Adipocyte (in vitro differentiated cells): ENCODE measurements at regions not wholly inside any gene's neighbourhood (a gene's known extent, or its start where the extent isn't known, plus 50 kb on each side); places are given as distances from the start of the nearest gene placed in this dataset.

Experiments
- DNase-seq: peaks from one replicate; pipeline ENCODE4 v3.0.0-alpha.2; 2015; ENCODE audit warnings: low read depth
- H3K27me3 ChIP-seq: replicated peaks from 2 replicates; pipeline ENCODE4 v1.7.0; 2013; ENCODE audit warnings: mild to moderate bottlenecking, low read length, moderate library complexity; ENCODE audit not compliant: control insufficient read depth, insufficient read depth
- H3K36me3 ChIP-seq: 2 replicates; pipeline ENCODE4 v1.7.0; 2013; ENCODE audit warnings: low read length, mild to moderate bottlenecking, moderate library complexity; ENCODE audit not compliant: control insufficient read depth, insufficient read depth, severe bottlenecking
- H3K4me1 ChIP-seq: 2 replicates; pipeline ENCODE4 v1.7.0; 2013; ENCODE audit warnings: mild to moderate bottlenecking, low read length, moderate library complexity; ENCODE audit not compliant: control insufficient read depth, insufficient read depth
- H3K4me3 ChIP-seq: 2 replicates; pipeline ENCODE4 v1.7.0; 2013; ENCODE audit warnings: mild to moderate bottlenecking, low read length, moderate library complexity
- H3K9ac ChIP-seq: 2 replicates; pipeline ENCODE4 v1.7.0; 2013; ENCODE audit warnings: mild to moderate bottlenecking, low read length, moderate library complexity
- H3K9me3 ChIP-seq: 2 replicates; pipeline ENCODE4 v1.7.0; 2013; ENCODE audit warnings: mild to moderate bottlenecking, low read length, moderate library complexity; ENCODE audit not compliant: control insufficient read depth

DNA sequence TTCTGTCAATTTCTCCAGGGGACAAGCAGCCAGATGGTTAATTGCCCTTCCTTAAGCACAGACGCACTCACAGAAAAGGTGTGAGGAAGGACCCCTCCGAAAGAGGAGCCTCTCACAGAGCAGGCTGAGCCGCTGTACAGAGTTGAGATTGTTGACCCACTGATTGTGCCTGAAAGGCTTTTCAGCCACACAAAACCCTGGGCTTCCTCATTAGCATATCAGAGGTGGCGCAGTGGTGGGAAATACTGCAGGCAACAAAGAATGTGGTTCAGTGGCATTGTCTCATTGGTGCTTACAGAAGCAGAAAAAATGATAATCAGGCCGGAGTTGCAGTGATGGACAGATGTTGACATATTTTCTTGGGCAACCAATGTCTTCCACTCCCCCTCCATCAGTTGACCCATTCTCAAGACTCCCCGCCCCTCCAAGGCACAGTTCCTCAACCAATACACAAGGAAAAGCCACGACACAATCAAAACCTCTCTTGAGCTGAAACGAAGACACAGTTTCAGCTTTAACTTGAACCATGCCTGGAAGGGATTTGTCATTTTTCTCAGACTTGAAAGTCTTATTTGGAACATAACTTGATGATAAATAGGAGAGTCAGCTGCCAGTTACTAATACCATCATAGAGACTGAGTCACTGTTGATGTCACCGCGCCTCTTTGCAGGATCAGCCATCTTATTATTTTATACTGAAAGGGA lies 53.1 kb downstream of the ATXN3L start:
- H3K9ac ChIP-seq: no peak overlapping the region
- H3K4me1 ChIP-seq: no peaks in the 10 kb centered on the region
- no peak for DNase-seq
- H3K4me3 ChIP-seq: no peak overlapping the region
- peaks cover 4% of the 10 kb centered on the region for H3K9me3 ChIP-seq
- H3K36me3 ChIP-seq: no peaks in the 10 kb centered on the region
- H3K27me3 ChIP-seq: peaks cover 4% of the 10 kb centered on the region

DNA sequence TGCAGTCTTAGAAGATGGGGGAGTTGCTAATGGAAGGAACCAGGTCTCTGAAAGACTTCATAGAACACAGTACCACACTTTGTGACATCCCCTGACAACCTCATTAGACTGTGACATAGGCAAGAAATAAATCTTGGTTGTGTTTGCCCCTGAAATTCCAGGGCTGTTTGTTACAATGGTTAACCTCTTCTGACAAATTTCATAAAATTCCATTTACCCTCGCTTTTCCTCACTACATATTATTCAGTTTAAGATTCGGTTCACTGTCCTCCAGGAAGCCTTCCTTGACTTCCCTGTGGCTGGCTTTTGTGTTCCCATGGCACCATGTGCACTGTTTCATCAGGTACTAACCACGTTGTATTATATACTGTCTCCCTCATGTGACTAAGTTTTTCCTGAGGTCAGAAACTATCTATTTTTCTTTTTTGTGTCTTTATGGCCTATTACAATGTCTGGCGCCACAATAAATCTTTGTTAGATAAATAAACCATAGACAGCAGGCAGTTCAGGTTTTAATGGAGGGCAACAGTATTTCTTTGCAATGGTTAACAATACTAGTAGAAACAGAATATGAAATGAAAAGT lies 54.2 kb downstream of the ATXN3L start:
- Histone ChIP-seq H3K4me3 (no peak overlapping the region), H3K27me3 (peaks cover 4% of the 10 kb centered on the region), H3K9me3 (peaks cover 4% of the 10 kb centered on the region), H3K36me3 (no peaks in the 10 kb centered on the region), H3K4me1 (no peaks in the 10 kb centered on the region), H3K9ac (no peak overlapping the region)
- DNase-seq: no peak

DNA sequence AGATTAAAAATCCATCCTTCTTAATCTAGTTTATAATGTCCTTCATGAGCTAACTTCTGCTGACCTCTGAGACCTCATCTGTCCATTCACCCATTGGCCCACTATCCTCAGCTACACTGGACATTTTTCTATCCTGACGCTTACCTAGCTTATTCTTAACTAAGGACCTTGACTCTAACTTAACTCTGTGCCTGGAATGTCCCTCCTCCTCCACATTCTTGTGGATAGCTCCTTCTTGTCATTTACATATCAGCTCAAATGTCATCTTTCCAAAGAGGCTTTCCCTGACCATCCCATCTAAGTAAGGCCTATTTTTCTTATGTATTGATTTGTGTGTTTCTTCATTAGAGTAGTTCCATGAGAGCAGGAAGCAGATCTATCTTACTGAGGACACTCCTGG lies 54.7 kb downstream of the ATXN3L start:
- no peak overlapping the region for H3K4me3 ChIP-seq
- DNase-seq: no peak
- H3K9ac ChIP-seq: no peak overlapping the region
- H3K4me1 ChIP-seq: no peaks in the 10 kb centered on the region
- no peaks in the 10 kb centered on the region for H3K36me3 ChIP-seq
- peaks cover 4% of the 10 kb centered on the region for H3K27me3 ChIP-seq
- H3K9me3 ChIP-seq: no peaks in the 10 kb centered on the region

DNA sequence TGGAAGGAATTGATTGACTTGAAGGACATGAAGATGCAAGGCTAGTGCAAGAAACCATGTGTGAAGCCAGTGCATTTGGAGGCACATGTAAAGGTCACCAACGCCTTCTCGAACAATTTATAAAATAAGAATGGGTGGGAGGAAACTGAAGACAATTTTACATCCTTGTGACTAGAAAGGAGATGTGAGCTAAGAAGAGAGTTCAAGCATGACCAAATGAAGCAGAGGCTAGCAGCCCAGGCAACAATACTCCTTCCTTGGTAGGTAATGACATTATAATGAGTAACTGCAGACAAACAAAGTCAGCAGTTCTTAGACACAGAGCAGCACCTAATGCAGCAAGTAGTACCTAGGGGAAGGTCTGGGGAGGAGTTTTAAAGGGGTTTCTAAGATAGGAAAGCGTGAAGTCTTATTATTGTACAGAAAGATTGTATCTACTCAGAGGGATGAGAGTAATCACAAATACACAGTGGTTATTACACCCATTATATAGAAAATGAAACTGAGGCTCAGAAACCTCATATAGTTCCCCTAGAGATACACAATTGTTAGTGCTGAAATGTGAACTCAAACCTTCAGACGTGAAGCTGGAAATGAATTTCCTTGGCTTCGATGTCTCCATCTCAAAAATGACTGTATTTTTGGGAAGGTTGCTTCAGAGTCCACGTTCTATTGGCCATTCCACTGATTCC lies 56.1 kb downstream of the ATXN3L start:
- no peaks in the 10 kb centered on the region for H3K4me1 ChIP-seq
- no peak overlapping the region for H3K4me3 ChIP-seq
- H3K9me3 ChIP-seq: no peaks in the 10 kb centered on the region
- H3K9ac ChIP-seq: no peak overlapping the region
- H3K27me3 ChIP-seq: peaks cover 4% of the 10 kb centered on the region
- no peak for DNase-seq
- no peaks in the 10 kb centered on the region for H3K36me3 ChIP-seq

- no peak overlapping the region for H3K9ac ChIP-seq
- no peaks in the 10 kb centered on the region for H3K4me1 ChIP-seq
- DNase-seq: no peak
- H3K9me3 ChIP-seq: no peaks in the 10 kb centered on the region
- peaks cover 7% of the 10 kb centered on the region for H3K27me3 ChIP-seq
- H3K36me3 ChIP-seq: no peaks in the 10 kb centered on the region
- no peak overlapping the region for H3K4me3 ChIP-seq
Measured at GRCh38 chrX:13261348-13261747, 58.5 kb downstream of the ATXN3L start.

- H3K4me1 ChIP-seq: no peaks in the 10 kb centered on the region
- H3K9me3 ChIP-seq: no peaks in the 10 kb centered on the region
- H3K36me3 ChIP-seq: no peaks in the 10 kb centered on the region
- H3K27me3 ChIP-seq: peaks cover 13% of the 10 kb centered on the region
- H3K4me3 ChIP-seq: no peak overlapping the region
- no peak overlapping the region for H3K9ac ChIP-seq
- DNase-seq: no peak
Measured at GRCh38 chrX:13260598-13260997, 59.3 kb downstream of the ATXN3L start.

- Histone ChIP-seq H3K4me1 (no peaks in the 10 kb centered on the region), H3K9me3 (no peaks in the 10 kb centered on the region), H3K4me3 (no peak overlapping the region), H3K27me3 (peaks cover 13% of the 10 kb centered on the region), H3K9ac (no peak overlapping the region), H3K36me3 (no peaks in the 10 kb centered on the region)
- DNase-seq: no peak
Measured at GRCh38 chrX:13258725-13259124, 61.1 kb downstream of the ATXN3L start.

GRCh38 chrX:13258052-13258444 lies 61.8 kb downstream of the ATXN3L start:
- H3K36me3 ChIP-seq: no peaks in the 10 kb centered on the region
- no peak overlapping the region for H3K9ac ChIP-seq
- DNase-seq: no peak
- no peaks in the 10 kb centered on the region for H3K4me1 ChIP-seq
- H3K9me3 ChIP-seq: peaks cover 4% of the 10 kb centered on the region
- H3K4me3 ChIP-seq: no peak overlapping the region
- peaks cover 13% of the 10 kb centered on the region for H3K27me3 ChIP-seq

DNA sequence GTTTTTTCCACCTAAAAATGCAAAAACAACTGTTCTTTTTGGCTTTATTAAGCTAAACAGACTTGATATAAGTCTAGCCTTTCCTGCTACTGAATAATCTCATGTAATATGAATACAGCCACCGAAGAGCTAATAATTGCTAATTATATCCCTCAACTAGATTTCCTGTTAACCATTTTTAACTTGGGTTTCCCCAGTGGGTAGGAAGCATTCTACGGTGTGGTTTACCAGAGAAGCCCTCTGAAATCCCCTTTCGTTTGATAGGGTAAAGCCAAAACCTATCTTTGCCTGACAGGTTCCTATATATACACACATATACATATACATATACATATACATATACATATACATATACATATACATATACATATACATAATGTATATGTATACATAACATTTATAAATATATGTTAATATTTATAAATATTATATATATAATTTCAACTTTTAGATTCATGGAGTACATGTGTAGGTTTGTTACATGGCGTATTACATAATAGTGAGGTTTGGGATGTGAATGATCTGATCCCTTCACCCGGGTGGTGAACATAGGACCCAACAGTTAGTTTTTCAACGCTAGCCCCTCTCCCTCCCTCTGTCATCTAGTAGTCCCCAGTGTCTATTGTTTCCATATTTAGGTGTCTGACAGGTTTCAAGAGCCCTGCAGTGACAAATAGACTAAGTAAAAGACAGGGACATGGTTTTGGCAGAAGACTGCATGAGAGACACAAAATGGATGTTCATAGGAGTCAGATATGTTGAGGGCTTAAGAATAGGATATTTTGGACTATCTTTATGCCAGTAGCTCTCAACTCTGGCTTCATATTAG lies 62.4 kb downstream of the ATXN3L start:
- Histone ChIP-seq H3K36me3 (no peaks in the 10 kb centered on the region), H3K9ac (no peak overlapping the region), H3K4me1 (no peaks in the 10 kb centered on the region), H3K9me3 (peaks cover 8% of the 10 kb centered on the region), H3K4me3 (no peak overlapping the region), H3K27me3 (peaks cover 9% of the 10 kb centered on the region)
- DNase-seq: no peak

DNA sequence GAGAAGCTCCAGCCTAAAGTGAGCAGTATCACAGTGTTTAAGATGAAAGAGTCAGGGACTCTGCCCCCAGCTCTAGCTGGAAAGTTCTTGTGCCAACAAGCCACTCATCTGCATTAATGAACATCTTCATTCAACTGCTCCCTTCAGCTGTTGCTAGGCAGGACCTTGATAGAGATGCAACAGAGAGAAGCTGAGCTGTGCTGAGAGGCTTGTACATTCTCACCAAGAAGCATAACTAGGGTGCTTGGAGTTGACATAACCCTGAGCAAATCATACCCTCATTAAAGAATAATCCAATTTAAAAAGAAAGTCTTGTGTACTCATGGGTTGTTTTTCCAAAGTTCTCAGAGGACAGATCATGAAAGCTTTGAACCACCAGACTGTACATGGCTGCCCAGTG lies 63.2 kb downstream of the ATXN3L start:
- Histone ChIP-seq H3K9ac (no peak overlapping the region), H3K4me3 (no peak overlapping the region), H3K36me3 (no peaks in the 10 kb centered on the region), H3K27me3 (peaks cover 9% of the 10 kb centered on the region), H3K4me1 (peaks cover 2% of the 10 kb centered on the region), H3K9me3 (peaks cover 8% of the 10 kb centered on the region)
- no peak for DNase-seq

DNA sequence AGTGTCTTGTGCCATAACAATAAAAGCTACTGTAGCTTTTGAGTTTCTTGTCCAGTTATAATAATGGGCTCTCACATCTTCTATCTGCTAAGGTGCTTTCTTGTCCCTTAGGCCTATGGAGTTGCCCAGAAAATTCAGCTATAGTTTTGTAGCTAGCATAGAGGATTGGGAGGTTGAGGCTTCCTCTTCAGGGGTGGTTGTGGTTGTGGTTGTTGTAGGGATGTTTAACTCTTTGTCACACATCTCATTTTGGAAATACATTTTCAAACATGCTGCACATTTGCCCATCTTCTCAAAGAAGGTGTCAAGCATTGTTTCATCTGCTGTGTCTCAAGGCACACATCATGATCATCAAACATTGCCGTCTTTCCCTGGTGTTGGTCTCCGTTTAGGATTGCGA lies 65.0 kb downstream of the ATXN3L start:
- Histone ChIP-seq H3K9me3 (peaks cover 8% of the 10 kb centered on the region), H3K4me3 (no peak overlapping the region), H3K27me3 (peaks cover 9% of the 10 kb centered on the region), H3K4me1 (peaks cover 12% of the 10 kb centered on the region), H3K9ac (no peak overlapping the region), H3K36me3 (no peaks in the 10 kb centered on the region)
- no peak for DNase-seq
